GM12875 (cell line): ENCODE measurements at regions not wholly inside any gene's neighbourhood (a gene's known extent, or its start where the extent isn't known, plus 50 kb on each side); places are given as distances from the start of the nearest gene placed in this dataset.
"Not testable (repeated sequence)": the region's sequence is repeated elsewhere in the genome, so short reads cannot be mapped to it uniquely, and the experiment has no call there.

Experiments
- H3K4me3 ChIP-seq: one replicate; pipeline ENCODE4 v1.5.1; 2011; ENCODE audit warnings: low read depth, low read length, control low read depth
- TF ChIP-seq, protein P1 (sequence below): IDR thresholded peaks from 2 replicates; pipeline ENCODE4 v1.5.1; 2011; ENCODE audit warnings: low read depth, mild to moderate bottlenecking, control low read depth, inconsistent platforms, low read length, moderate library complexity, borderline replicate concordance; ENCODE audit not compliant: insufficient read depth

DNA sequence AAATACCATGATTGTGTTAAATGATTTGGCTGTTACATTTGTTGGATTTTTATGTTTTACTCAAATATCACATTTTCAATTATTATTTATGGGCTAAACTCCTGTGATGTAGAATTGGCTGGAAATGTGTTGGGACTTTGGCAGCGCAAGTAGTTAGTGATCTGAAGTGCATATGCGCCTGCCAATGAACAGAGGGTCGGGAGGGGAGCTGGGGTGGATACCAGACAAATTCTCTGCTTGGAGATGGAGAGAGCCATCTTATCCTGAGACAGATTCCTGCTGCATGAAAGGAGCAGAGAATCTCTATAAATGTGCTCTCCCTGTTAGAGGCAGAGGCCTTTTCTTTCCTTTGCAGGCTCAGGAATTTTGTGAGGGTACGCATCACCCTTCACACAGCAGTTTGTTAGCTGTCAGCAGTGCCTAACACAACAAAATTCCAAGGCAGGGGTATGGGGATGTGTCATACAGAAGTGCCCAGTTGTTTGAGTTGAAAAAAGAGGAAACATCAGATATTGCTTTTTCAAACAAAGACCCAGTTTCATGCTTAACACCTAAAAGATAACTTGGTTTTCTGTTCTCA lies 489.1 kb downstream of the CSNK1G3 start:
- no peak overlapping the region for H3K4me3 ChIP-seq
- TF ChIP-seq, protein P1, sequence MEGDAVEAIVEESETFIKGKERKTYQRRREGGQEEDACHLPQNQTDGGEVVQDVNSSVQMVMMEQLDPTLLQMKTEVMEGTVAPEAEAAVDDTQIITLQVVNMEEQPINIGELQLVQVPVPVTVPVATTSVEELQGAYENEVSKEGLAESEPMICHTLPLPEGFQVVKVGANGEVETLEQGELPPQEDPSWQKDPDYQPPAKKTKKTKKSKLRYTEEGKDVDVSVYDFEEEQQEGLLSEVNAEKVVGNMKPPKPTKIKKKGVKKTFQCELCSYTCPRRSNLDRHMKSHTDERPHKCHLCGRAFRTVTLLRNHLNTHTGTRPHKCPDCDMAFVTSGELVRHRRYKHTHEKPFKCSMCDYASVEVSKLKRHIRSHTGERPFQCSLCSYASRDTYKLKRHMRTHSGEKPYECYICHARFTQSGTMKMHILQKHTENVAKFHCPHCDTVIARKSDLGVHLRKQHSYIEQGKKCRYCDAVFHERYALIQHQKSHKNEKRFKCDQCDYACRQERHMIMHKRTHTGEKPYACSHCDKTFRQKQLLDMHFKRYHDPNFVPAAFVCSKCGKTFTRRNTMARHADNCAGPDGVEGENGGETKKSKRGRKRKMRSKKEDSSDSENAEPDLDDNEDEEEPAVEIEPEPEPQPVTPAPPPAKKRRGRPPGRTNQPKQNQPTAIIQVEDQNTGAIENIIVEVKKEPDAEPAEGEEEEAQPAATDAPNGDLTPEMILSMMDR = no peak

DNA sequence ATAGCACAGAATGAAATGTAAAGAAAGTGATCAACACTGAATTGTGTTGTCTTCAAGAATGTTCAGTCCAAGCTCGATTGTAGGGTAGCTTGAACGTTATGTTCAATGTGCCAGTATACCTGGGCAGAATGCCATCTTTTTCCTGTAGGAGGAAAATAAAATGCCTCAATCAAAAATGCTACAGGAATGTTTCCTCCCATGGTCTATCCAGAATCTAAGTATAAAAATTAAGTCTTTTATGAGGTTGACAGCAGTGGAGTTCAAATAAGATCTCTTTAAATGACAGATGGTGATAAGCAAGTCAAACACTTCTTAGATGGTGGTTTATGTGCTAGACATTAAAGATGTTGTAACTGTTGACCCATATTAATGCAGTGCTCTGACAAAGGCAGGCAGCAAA lies 488.6 kb downstream of the CSNK1G3 start:
- H3K4me3 ChIP-seq = no peak overlapping the region
- TF ChIP-seq, protein P1 = no peak

DNA sequence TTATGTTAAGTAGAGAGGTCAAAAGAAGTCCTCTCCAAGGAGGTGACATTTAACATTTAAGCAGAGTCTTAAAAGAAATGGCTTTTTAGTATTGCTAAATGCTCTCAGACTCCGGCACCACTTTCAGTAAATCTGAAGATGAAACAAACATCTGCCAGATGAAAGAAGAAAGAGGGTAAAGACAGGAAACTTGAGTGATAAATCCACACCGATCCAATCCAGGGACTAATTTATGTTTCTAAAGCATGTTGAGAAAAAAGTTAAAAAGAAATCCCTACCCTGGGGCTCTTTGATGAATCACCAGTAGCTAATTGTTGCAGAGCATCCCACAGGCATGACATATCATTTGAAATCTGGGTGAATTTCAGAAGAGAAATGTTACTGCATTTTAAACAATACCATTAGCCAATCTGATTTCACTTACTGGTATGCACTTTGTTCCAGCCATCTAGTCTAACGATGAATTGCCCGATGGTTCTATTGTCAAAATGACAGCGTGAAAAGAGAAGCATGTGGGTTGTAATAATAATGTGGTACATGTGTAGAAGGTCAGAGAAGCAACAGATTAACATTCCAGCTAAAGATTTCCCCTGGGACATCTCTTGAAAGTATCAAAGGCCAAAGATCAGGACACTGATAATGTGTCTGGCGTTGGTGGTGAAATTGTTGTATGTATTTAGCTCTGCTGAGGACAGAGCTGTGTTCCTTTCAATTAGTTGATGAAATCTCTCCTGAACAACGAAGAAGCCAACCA lies 485.7 kb downstream of the CSNK1G3 start:
- H3K4me3 ChIP-seq = no peak overlapping the region
- TF ChIP-seq, protein P1 = no peak

DNA sequence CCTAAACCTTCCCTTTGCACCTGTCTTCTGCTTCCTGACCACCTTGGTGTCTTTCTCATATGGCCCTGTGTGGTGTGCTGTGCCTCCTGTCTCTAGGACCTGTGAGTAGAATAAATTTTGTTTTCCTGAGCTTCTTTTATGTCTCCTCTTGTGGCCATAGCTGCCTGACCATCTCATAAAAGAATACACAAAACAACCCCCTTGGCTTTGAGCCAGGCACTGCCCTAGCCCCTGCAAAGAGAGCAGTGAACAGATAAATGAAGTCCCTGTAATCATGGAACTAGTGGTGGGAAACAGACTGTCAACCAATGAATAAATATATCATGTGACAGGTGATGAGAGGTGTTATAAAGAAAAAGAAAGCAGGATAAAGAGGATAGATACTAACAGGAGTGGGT lies 485.1 kb downstream of the CSNK1G3 start:
- TF ChIP-seq, protein P1 = no peak
- H3K4me3 ChIP-seq = no peak overlapping the region

DNA sequence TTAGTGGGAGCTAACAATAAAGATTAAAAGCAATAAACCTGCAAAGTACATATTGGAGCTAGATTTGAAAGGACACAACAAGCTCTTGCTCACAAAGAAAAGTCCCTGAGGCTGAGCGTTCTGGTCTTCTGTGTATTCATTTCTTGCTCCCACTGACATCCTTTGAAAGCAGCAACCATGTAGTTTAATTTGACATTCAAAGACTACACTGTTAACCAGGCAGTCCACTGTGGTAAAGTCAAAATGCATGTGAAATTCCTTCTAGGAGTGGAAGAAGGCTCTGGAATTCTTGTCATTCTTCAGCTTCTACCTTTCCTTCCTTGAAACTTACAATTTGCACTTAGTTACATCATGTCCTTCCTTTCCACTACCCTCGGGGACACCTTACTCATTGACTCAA lies 480.7 kb downstream of the CSNK1G3 start:
- TF ChIP-seq, protein P1 = no peak
- H3K4me3 ChIP-seq = no peak overlapping the region

DNA sequence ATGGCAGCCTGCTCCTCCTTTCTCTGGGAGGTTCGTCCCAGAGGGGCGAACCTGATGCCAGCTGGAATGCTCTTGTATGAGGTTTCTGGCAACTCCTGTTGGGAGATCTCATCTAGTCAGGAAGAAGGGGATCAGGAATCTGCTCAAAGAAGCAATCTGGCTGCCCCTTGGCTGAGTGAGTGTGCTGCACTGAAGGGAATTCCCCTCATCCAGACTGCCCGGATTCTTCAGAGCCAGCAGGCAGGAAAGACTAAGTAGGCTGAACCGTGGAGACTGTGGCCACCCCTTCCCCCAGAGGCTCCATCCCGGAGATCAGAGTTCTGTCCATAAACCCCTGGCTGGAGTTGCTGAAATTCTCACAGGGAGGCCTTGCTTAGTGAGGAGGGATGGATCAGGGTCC lies 476.0 kb downstream of the CSNK1G3 start:
- TF ChIP-seq, protein P1 = no peak
- H3K4me3 ChIP-seq = no peak overlapping the region

DNA sequence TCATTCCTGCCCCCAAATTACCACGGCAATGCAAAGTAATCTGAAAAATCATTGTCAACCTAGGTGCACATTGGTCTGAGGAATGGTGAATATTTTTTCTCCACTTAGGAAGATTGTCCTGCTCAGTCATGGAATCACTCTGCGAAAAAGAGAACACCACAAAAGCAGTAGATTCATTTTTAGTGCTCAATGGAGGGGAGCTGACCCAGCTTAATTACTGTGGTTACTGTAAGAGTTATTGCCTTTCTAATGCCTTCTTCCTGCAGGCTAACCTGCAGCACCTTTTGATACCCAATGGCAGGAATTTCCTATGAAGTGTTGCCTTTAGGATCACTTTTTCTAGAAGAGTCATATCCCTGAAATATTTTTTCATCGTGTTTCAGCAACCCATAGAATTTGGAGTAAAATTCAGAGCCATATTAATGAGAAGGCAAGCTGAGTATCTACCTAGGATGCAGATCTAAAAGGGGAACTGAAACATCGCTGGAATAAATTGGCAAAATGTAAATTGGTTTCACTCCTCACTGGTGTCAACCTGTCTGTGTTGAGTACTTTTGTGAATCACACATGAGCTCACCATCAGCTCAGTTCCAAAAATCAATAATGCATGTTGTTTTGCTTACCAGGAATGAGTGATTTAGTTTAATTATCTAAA lies 464.5 kb downstream of the CSNK1G3 start:
- H3K4me3 ChIP-seq = no peak overlapping the region
- TF ChIP-seq, protein P1 = no peak

DNA sequence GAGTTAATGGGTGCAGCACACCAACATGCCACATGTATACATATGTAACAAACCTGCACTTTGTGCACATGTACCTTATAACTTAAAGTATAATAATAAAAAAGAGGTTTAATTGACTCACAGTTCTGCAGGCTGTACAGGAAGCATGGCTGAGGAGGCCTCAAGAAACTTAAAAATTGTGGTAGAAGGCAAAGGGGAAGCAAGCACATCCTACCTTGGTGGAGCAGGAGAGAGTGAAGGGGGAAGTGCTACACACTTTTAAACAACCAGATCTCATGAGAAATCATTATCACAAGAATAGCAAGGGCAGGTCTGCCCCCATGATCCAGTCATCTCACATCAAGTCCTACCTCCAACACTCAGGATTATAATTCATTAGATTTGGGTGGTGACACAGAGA lies 463.5 kb downstream of the CSNK1G3 start:
- H3K4me3 ChIP-seq = not testable (repeated sequence)
